Panc1 (cell line): ENCODE measurements at regions not wholly inside any gene's neighbourhood (a gene's known extent, or its start where the extent isn't known, plus 50 kb on each side); places are given as distances from the start of the nearest gene placed in this dataset.

Experiments
- ATAC-seq: fragments of 200-7000 bp; cut with Tn5 transposase; 2 replicates; pipeline ENCODE4 v1.9.1; 2020; ENCODE audit warnings: mild to moderate bottlenecking, moderate library complexity
- BruUV-seq: library from RNA; stranded (reverse); fragments of 400-500 nt; replicated peaks from 2 replicates; lab custom pipeline; 2021; lab: Mats Ljungman, UMichigan
- CTCF ChIA-PET: fragments of 300-600 bp; sonication (Branson Sonifier 250); formaldehyde crosslinking; loops from one replicate; lab custom pipeline; 2022; ENCODE audit warnings: antibody characterized with exemption; lab: Charles Lee
- POLR2A ChIA-PET: fragments of 300-600 bp; sonication (Branson Sonifier 250); formaldehyde crosslinking; loops from one replicate; lab custom pipeline; 2022; ENCODE audit warnings: antibody characterized with exemption; lab: Charles Lee
- DNase-seq: peaks from one replicate; pipeline ENCODE4 v3.0.0-alpha.2; 2010; ENCODE audit warnings: low read depth, low spot score
- H3K27ac ChIP-seq: 2 replicates; pipeline ENCODE4 v1.5.1; 2011; ENCODE audit warnings: mild to moderate bottlenecking, low read length, inconsistent platforms
- H3K27me3 ChIP-seq: fragments of 200-500 bp; sonication (Bioruptor generic); 2 replicates; pipeline ENCODE4 v1.6.0; 2014; ENCODE audit warnings: low read length, inconsistent platforms; ENCODE audit not compliant: control insufficient read depth, insufficient read depth
- H3K36me3 ChIP-seq: fragments of 200-500 bp; sonication (Bioruptor generic); 2 replicates; pipeline ENCODE4 v1.5.1; 2014; ENCODE audit warnings: inconsistent platforms, mild to moderate bottlenecking, low read length, moderate library complexity; ENCODE audit not compliant: control insufficient read depth, insufficient read depth
- H3K4me1 ChIP-seq: 2 replicates; pipeline ENCODE4 v1.5.1; 2011; ENCODE audit warnings: inconsistent platforms, mild to moderate bottlenecking, low read length, moderate library complexity; ENCODE audit not compliant: control insufficient read depth, insufficient read depth
- H3K4me3 ChIP-seq, 2 experiments: 2 replicates each; pipeline ENCODE4 v1.5.1; 2011 to 2012; ENCODE audit warnings: low read depth in 2 of 2, low read length in 2 of 2, mild to moderate bottlenecking in 2 of 2, inconsistent platforms in 1 of 2, moderate library complexity in 1 of 2
- H3K9me3 ChIP-seq: fragments of 200-500 bp; sonication (Bioruptor generic); 2 replicates; pipeline ENCODE4 v1.5.1; 2014; ENCODE audit warnings: low read depth, mild to moderate bottlenecking, inconsistent platforms, low read length, moderate library complexity; ENCODE audit not compliant: control insufficient read depth, insufficient read depth
- CTCF ChIP-seq: fragments of 450-650 bp; IDR thresholded peaks from 2 replicates; pipeline ENCODE4 v1.5.1; 2017; ENCODE audit warnings: mild to moderate bottlenecking
- POLR2AphosphoS5 ChIP-seq: IDR thresholded peaks from 2 replicates; pipeline ENCODE4 v1.6.1; 2012; ENCODE audit warnings: mild to moderate bottlenecking, low read depth, low read length, moderate library complexity
- REST ChIP-seq, 2 experiments: IDR thresholded peaks; 2 replicates each; pipeline ENCODE4 v1.6.1; 2011 to 2012; ENCODE audit warnings: low read depth in 2 of 2, control low read depth in 1 of 2, low read length in 1 of 2, mild to moderate bottlenecking in 1 of 2, moderate library complexity in 1 of 2; ENCODE audit not compliant: insufficient read depth in 1 of 2
- SIN3A ChIP-seq: IDR thresholded peaks from 2 replicates; pipeline ENCODE4 v1.6.1; 2012; ENCODE audit warnings: low read depth, mild to moderate bottlenecking, low read length, moderate library complexity, borderline replicate concordance; ENCODE audit not compliant: insufficient read depth
- TCF7L2 ChIP-seq: IDR thresholded peaks from 2 replicates; pipeline ENCODE4 v1.6.1; 2011; ENCODE audit warnings: mild to moderate bottlenecking, low read depth, low read length, inconsistent platforms
- in situ Hi-C: cut with HindIII; loops from 2 replicates; pipeline ENCODE4 v1.10.0; 2016; ENCODE audit warnings: low sequenced_read_pairs, low pct_unique_long_range_greater_than_20kb
- intact Hi-C: fragments of 100-400 bp; cut with micrococcal nuclease; formaldehyde crosslinking; loops from one replicate; pipeline ENCODE4 v1.10.0; 2022; ENCODE audit not compliant: unreplicated experiment

GRCh38 chr2:193250389-193250788 is 1055.7 kb upstream of the TMEFF2 start:
- intact Hi-C loops: no loop called here
- DNase-seq (no peak), ATAC-seq (no peak)
- CTCF ChIA-PET: no interaction called here
- H3K4me1 ChIP-seq: no peaks in the 10 kb centered on the region
- no peak overlapping the region for H3K27ac ChIP-seq
- H3K36me3 ChIP-seq: no peaks in the 10 kb centered on the region
- in situ Hi-C loops: no loop called here
- no TSS peak for BruUV-seq
- no peaks in the 10 kb centered on the region for H3K9me3 ChIP-seq
- no peak overlapping the region for H3K4me3 ChIP-seq
- no peaks in the 10 kb centered on the region for H3K27me3 ChIP-seq
- TF ChIP-seq REST (IDR thresholded peaks at IDR 0.05; ENCODE audit: insufficient read depth in 1 of 2, low read depth in 2 of 2, low read length in 1 of 2) (no peak), SIN3A (no peak)
- POLR2A ChIA-PET: no interaction called here

- Histone ChIP-seq H3K9me3 (no peaks in the 10 kb centered on the region), H3K36me3 (no peaks in the 10 kb centered on the region), H3K4me3 (no peak overlapping the region), H3K27me3 (no peaks in the 10 kb centered on the region), H3K27ac (no peak overlapping the region), H3K4me1 (no peaks in the 10 kb centered on the region)
- BruUV-seq: no TSS peak
- ChIA-PET POLR2A (no interaction called here), CTCF (no interaction called here)
- no peak for TF ChIP-seq TCF7L2
- TF ChIP-seq CTCF: peak; percentile 13; the same call in 1 of the 2 replicates
- in situ Hi-C loops: no loop called here
- ATAC-seq (no peak), DNase-seq (no peak)
- intact Hi-C loops: no loop called here
Observed at GRCh38 chr2:193240752-193241151, 1046.0 kb upstream of the TMEFF2 start.

- ATAC-seq (no peak), DNase-seq (no peak)
- Histone ChIP-seq H3K27me3 (no peaks in the 10 kb centered on the region), H3K27ac (no peak overlapping the region), H3K9me3 (no peaks in the 10 kb centered on the region), H3K4me3 (no peak overlapping the region), H3K4me1 (no peaks in the 10 kb centered on the region), H3K36me3 (no peaks in the 10 kb centered on the region)
- TF ChIP-seq SIN3A (no peak), TCF7L2 (no peak), REST (IDR thresholded peaks at IDR 0.05; ENCODE audit: insufficient read depth in 1 of 2, low read depth in 2 of 2, low read length in 1 of 2) (no peak), POLR2AphosphoS5 (no peak), CTCF (no peak)
- in situ Hi-C loops: no loop called here
- BruUV-seq: no TSS peak
- ChIA-PET POLR2A (no interaction called here), CTCF (no interaction called here)
- intact Hi-C loops: no loop called here
Observed at GRCh38 chr2:193231634-193232033, 1036.9 kb upstream of the TMEFF2 start.
